OCI-LY1 (cell line): ENCODE measurements at regions not wholly inside any gene's neighbourhood (a gene's known extent, or its start where the extent isn't known, plus 50 kb on each side); places are given as distances from the start of the nearest gene placed in this dataset.

Source experiments
- CTCF ChIP-seq: fragments of 200-600 bp; sonication (generic), shearing (Covaris generic); IDR thresholded peaks from 2 replicates; pipeline ENCODE4 v1.5.1; 2017; ENCODE audit warnings: mild to moderate bottlenecking, antibody characterized with exemption, low read length, moderate library complexity, mixed read lengths
- EZH2 ChIP-seq: fragments of 200-600 bp; sonication (generic), shearing (Covaris generic); IDR thresholded peaks from 2 replicates; pipeline ENCODE4 v1.8.0; 2017; ENCODE audit warnings: borderline replicate concordance, mixed run types, mild to moderate bottlenecking, antibody characterized with exemption, low read length, moderate library complexity, mixed read lengths

- TF ChIP-seq CTCF (no peak), EZH2 (no peak)
Measured at GRCh38 chr1:78434351-78434750, 56.4 kb upstream of the PTGFR start.
